Sciatic nerve (tissue), 2 donors: ENCODE measurements at regions not wholly inside any gene's neighbourhood (a gene's known extent, or its start where the extent isn't known, plus 50 kb on each side); places are given as distances from the start of the nearest gene placed in this dataset.

Source experiments
- ATAC-seq: fragments of 200-7000 bp; cut with Tn5 transposase; one replicate; pipeline ENCODE4 v1.9.1; 2020; ENCODE audit warnings: mild to moderate bottlenecking, moderate library complexity
- DNase-seq: peaks from one replicate; pipeline ENCODE4 v3.0.0-alpha.2; 2020; ENCODE audit warnings: low spot score
- intact Hi-C: fragments of 100-400 bp; cut with DNase I; formaldehyde crosslinking; loops from one replicate; pipeline ENCODE4 v1.14.2; 2022
- donor health status: DM: no; HTN: no; CAD: no.
- donor health status: DM: no; HTN: no; CAD: no.

- intact Hi-C loops = no loop called here
- no peak for ATAC-seq
Measured at GRCh38 chr15:79230766-79231165, 51.8 kb upstream of the ANKRD34C start.

GRCh38 chr15:79222808-79223207 lies 59.7 kb upstream of the ANKRD34C start:
- DNase-seq (no peak), ATAC-seq (no peak)
- intact Hi-C loops = loop anchor here (2.0 kb wide), 1 partner anchor 56 kb away; no protein-coding TSS in a partner anchor

More at GRCh38 chr15:79230766-79231165, 51.8 kb upstream of the ANKRD34C start:
- DNase-seq = no peak

DNA sequence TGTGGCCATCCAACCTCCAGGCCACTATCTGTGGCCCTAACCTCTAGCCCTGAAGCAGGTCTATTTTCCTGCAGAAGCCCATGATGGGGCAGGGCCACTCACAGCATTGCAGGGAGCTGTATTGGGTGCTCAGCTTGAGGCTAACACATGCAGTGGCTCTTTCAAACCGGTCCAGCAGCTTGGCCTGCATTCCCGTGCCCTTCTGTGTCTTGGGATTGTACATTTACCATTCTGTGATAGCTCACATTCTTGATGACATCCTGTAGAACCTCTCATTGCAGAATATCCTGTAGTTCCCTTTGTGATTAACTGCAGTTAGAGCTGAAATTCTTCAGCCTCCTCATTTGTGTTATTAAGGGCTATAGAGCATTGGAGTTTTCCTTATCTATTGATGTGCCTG lies 60.8 kb upstream of the ANKRD34C start:
- ATAC-seq (no peak), DNase-seq (no peak)
- intact Hi-C loops = loop anchor here (2.0 kb wide), 1 partner anchor 55 kb away; no protein-coding TSS in a partner anchor

DNA sequence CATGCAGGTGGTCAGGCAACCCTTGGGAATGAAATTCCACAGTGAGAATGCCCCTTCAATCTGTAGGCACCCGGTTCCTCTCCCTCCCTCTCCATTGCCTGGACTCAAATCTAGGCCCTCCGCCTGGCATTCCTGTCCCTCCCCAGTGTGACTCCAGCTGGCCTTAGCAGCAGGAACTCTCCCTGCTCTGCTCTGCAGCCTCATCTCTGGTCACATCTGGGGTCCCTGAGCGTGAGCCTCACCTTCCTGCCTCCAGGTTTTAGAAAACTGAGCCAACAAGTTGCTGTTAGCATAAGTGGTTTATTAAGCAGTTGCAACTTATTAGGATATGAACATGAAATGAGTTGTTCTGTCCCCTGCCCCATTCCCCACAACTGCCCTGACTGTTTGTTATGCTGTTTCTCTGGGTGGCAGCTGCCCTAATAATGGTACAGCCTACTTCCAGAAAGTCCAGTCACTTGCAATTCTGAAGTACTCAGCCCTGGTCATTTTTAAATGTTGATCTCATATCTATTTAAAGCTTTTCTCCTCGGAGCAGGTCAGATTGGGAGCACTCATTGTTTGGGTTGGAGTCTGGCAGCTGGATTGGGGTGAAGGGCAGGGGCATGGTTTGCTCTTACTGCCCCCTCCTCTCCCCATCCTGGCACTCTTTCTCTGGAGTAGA lies 63.0 kb upstream of the ANKRD34C start:
- ATAC-seq = no peak
- intact Hi-C loops = no loop called here
- no peak for DNase-seq

- intact Hi-C loops = no loop called here
- ATAC-seq (no peak), DNase-seq (no peak)
Measured at GRCh38 chr15:79218588-79219200, 63.8 kb upstream of the ANKRD34C start.

DNA sequence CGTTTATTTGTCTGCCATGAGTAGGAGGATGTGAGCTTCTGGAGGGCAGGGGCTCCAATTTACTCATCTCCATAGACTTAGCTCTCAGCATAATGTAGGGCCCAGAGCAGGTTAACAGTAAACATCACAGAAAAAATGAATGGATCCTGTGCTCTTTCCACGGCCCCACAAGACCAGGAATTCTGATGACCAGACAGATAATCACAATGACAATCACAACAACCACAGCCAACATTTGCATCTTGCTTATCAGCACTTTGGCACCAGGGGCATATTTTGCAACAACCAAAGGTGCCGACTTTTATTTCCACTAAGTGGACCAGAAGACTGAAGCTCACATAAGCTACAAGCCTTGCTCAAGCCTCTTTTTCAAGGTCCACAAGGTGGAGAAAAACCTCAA lies 68.9 kb upstream of the ANKRD34C start:
- intact Hi-C loops = no loop called here
- DNase-seq = no peak
- no peak for ATAC-seq

- DNase-seq (no peak), ATAC-seq (no peak)
- intact Hi-C loops = no loop called here
Measured at GRCh38 chr15:79212589-79213157, 69.8 kb upstream of the ANKRD34C start.

GRCh38 chr15:79211481-79211880 lies 71.0 kb upstream of the ANKRD34C start:
- intact Hi-C loops = no loop called here
- ATAC-seq (no peak), DNase-seq (no peak)

DNA sequence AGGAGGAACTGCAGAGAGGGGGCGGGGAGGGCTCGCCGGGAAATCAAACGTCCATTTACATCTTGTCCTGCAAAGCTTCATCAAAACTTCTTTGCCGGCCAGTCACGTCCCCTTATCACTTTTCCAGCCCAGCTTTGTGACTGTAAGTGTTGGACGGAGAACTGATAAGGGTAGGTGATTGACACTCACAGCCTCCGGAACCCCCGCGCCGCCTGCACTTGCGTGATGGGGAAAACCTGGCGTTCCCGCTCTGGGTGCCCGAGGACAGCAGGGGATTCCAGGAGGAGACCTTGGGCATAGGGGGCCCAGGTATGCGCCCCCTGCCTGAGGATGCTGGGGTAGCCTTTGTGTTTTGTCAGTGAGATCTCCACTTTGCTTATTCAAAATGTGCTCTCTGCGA lies 72.8 kb upstream of the ANKRD34C start:
- no peak for DNase-seq
- intact Hi-C loops = loop anchor here (5.0 kb wide), 1 partner anchor 958 kb away; no protein-coding TSS in a partner anchor
- no peak for ATAC-seq

DNA sequence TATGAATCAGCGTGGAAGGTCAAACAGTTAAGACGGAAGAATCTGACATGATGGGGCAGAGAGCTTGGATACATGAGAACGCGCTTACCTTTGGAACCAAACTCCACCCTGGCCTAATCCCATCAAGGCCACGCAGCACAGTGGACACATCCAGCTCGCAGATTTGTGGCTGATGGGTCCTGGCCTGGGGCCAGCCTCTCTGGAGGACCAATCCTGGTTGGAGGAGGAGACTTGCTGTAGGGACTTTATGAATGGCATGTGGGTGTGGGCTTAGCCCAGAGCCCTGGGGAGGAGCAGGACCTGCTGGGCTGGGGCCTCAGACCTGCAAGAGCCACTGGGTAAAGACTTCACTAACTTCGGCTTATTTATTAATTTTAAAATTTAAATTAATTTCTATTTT lies 73.4 kb upstream of the ANKRD34C start:
- ATAC-seq (no peak), DNase-seq (no peak)
- intact Hi-C loops = loop anchor here (5.0 kb wide), 1 partner anchor 958 kb away; no protein-coding TSS in a partner anchor

GRCh38 chr15:79208179-79208578 lies 74.3 kb upstream of the ANKRD34C start:
- intact Hi-C loops = loop anchor here (5.0 kb wide), 1 partner anchor 959 kb away; no protein-coding TSS in a partner anchor
- no peak for DNase-seq
- ATAC-seq = no peak

DNA sequence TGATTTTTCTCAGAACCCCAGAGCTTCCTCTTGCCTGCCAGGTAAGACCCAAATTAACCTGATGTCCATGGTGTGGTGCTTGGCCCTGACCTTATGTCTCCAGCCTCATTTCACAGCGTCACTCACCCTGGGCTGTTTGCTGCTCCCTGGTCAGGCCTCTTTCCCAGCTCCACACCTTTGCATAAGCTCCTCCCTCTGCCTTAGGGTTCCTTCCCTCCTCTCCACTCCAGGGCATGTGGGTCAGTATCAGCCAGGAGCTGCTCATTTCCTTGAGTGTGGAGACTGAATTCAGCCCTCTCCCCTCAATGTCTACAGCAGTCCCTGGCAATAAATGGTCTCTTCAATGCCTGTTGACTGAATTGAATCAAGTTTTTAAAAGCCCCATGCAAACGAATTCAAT lies 75.6 kb upstream of the ANKRD34C start:
- no peak for DNase-seq
- no peak for ATAC-seq
- intact Hi-C loops = loop anchor here (5.0 kb wide), 1 partner anchor 960 kb away; no protein-coding TSS in a partner anchor

DNA sequence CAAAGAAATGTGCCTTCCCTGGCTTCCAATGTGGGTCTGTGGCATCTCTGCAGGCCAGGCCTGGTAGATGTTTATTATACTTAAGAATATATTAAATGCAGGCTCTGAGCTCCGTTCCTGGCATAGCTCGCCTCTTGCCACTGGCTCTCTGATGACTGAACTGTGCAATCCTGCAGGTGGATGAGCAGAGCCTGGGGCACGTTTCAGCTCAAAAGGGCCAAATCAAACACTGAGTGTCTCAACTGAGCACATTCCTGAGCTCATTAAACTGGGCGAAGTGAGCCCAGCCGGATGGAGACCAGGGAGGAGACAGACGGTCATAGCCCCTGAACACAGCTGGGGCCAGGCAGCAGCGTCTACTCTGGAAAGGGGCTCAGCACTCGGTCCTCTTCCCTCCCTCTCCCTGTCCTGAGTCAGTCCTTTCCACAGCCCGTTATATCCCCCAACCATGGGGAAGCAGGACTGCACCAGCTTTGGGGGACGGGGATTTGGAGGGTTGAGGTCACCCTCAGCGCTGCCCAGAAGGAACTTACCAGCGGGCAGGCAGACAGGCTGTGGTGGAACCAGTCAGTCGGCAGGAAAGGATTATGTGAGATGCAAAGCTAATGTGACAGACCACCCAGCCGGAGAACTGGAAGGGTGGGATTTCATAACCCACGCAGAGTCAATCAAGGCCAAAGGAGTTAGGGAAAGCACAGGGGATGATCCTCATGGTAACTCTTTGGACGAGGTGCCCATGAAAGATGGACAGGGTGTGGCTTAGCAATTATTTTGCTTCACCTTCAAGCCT lies 77.4 kb upstream of the ANKRD34C start:
- intact Hi-C loops = loop anchor here (5.0 kb wide), 1 partner anchor 962 kb away; no protein-coding TSS in a partner anchor
- DNase-seq = no peak
- no peak for ATAC-seq

DNA sequence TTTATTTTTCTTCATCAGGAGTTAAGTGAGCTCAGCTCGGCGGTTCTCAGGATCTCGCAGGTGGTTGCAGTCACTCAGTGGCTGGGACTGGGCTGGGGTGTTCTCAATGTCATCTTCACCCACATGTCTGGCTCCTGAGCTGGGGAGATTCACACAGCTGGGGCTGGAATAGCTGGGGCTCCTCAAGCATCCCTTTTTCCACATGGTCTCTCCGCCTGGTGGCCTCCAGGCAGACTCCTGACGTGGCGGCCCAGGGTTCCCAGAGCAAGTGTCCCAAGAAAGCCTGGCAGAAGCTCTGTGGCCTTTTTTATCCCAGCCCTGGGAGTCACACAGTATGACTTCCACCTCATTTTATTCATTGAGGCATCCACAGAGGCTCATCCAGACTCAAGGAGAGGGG lies 84.1 kb upstream of the ANKRD34C start:
- intact Hi-C loops = loop anchor here (10.0 kb wide), 1 partner anchor 184 kb away; no protein-coding TSS in a partner anchor
- ATAC-seq = no peak
- DNase-seq = no peak

GRCh38 chr15:79197285-79197684 lies 85.2 kb upstream of the ANKRD34C start:
- ATAC-seq (no peak), DNase-seq (no peak)
- intact Hi-C loops = loop anchor here (10.0 kb wide), 1 partner anchor 182 kb away; no protein-coding TSS in a partner anchor

DNA sequence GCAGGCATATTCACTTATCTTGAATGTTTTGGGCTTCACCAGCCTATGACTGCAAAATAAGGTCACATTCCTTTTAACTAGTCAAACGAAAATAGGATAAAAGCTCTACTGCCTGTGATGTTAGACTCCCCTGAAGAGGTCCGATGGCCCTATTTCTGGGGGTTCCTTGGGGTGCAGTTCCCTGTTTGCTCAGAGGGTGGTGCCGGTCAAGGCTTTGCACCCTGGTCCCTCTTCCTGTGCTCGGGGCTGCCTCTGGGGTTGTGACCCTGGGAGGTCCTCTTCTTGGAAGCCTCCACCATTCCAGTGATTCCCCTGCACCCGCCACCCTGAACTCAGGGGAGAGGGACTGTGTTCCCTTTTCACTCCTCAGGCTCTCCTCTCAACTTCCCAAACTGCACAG lies 86.7 kb upstream of the ANKRD34C start:
- ATAC-seq (no peak), DNase-seq (no peak)
- intact Hi-C loops = loop anchor here (10.0 kb wide), 1 partner anchor 181 kb away; no protein-coding TSS in a partner anchor

GRCh38 chr15:79195239-79195638 lies 87.3 kb upstream of the ANKRD34C start:
- intact Hi-C loops = loop anchor here (10.0 kb wide), 1 partner anchor 180 kb away; no protein-coding TSS in a partner anchor
- DNase-seq (no peak), ATAC-seq (no peak)

- DNase-seq = no peak
- intact Hi-C loops = loop anchor here (10.0 kb wide), 1 partner anchor 180 kb away; no protein-coding TSS in a partner anchor
- ATAC-seq = no peak
Measured at GRCh38 chr15:79194386-79194785, 88.1 kb upstream of the ANKRD34C start.

GRCh38 chr15:79193549-79193948 lies 89.0 kb upstream of the ANKRD34C start:
- DNase-seq (no peak), ATAC-seq (no peak)
- intact Hi-C loops = loop anchor here (10.0 kb wide), 1 partner anchor 179 kb away; no protein-coding TSS in a partner anchor
